ENCODE measurements at regions not wholly inside any gene's neighbourhood (a gene's known extent, or its start where the extent isn't known, plus 50 kb on each side); places are given as distances from the start of the nearest gene placed in this dataset.

DNA sequence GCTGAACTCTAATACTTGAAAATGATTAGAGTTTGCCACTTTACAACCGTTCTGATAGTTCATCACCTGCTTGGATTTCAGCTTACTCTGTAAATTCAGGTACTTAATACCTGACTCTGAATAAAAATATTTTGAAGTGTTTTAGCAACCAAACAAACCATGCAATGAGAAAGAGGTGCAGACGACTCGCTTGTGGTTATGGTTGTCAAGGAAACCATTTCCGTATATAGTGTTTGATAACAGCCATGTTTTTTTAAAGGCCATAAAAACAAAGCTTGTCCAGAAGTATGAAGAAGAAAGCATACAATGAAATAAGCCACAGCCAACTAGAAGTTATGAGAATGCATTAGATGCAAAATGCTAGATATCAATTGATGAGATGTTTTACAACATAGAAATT, 167.2 kb upstream of the HMCN1 start:
- TF ChIP-seq, protein P1, sequence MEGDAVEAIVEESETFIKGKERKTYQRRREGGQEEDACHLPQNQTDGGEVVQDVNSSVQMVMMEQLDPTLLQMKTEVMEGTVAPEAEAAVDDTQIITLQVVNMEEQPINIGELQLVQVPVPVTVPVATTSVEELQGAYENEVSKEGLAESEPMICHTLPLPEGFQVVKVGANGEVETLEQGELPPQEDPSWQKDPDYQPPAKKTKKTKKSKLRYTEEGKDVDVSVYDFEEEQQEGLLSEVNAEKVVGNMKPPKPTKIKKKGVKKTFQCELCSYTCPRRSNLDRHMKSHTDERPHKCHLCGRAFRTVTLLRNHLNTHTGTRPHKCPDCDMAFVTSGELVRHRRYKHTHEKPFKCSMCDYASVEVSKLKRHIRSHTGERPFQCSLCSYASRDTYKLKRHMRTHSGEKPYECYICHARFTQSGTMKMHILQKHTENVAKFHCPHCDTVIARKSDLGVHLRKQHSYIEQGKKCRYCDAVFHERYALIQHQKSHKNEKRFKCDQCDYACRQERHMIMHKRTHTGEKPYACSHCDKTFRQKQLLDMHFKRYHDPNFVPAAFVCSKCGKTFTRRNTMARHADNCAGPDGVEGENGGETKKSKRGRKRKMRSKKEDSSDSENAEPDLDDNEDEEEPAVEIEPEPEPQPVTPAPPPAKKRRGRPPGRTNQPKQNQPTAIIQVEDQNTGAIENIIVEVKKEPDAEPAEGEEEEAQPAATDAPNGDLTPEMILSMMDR (IDR thresholded peaks at IDR 0.05; ENCODE audit: insufficient read depth, low read depth, low read length), result no peak
- DNase-seq (ENCODE audit: low read depth), result no peak
- no peak overlapping the region for H3K4me3 ChIP-seq (ENCODE audit: low read depth, low read length)
- ChIA-PET CTCF (interaction anchor here (1.4 to 1.8 kb wide), 4 partner anchors 9 to 103 kb away, joined by 4 to 6 read pairs (median 4); no protein-coding TSS in a partner anchor), POLR2A (no interaction called here)
- no peaks in the 10 kb centered on the region for H3K36me3 ChIP-seq (ENCODE audit: control insufficient read depth, insufficient read depth, low read length)
- H3K27me3 ChIP-seq (ENCODE audit: control insufficient read depth, insufficient read depth, low read length), result no peaks in the 10 kb centered on the region

GRCh38 chr1:185565302-185565701, 168.9 kb upstream of the HMCN1 start:
- Histone ChIP-seq H3K4me3 (ENCODE audit: low read depth, low read length) (no peak overlapping the region), H3K36me3 (ENCODE audit: control insufficient read depth, insufficient read depth, low read length) (no peaks in the 10 kb centered on the region), H3K27me3 (ENCODE audit: control insufficient read depth, insufficient read depth, low read length) (no peaks in the 10 kb centered on the region)
- ChIA-PET CTCF (interaction anchor here (0.6 to 1.8 kb wide), 6 partner anchors 9 to 105 kb away, joined by 3 to 9 read pairs (median 4); no protein-coding TSS in a partner anchor), POLR2A (no interaction called here)
- DNase-seq (ENCODE audit: low read depth), result peak; percentile 73
- TF ChIP-seq, protein P1 (IDR thresholded peaks at IDR 0.05; ENCODE audit: insufficient read depth, low read depth, low read length), result no peak

DNA sequence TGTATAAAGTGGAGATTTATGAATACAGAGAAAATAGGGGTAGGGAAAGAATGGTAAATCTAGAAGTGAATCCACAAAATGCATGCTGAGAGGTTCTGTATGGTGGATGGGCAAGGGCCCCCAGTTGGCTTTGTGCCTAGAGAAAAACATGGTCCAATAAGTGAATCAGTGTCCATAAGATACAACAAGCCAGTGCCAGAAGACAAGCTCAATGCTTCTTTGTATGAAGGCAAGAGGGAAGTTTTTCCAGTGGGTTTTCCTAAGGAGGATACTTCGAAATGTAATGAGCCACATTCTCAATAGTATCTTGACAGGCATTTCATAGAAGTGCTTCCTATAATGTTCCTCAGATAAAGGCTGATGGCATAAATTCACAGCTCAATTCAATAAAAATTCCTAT, 169.4 kb upstream of the HMCN1 start:
- TF ChIP-seq, protein P1 (IDR thresholded peaks at IDR 0.05; ENCODE audit: insufficient read depth, low read depth, low read length), result no peak
- Histone ChIP-seq H3K36me3 (ENCODE audit: control insufficient read depth, insufficient read depth, low read length) (no peaks in the 10 kb centered on the region), H3K27me3 (ENCODE audit: control insufficient read depth, insufficient read depth, low read length) (no peaks in the 10 kb centered on the region), H3K4me3 (ENCODE audit: low read depth, low read length) (no peak overlapping the region)
- DNase-seq (ENCODE audit: low read depth), result no peak
- CTCF ChIA-PET, result interaction anchor here (0.7 to 1.6 kb wide), 2 partner anchors 10 to 105 kb away, joined by 3 to 9 read pairs; no protein-coding TSS in a partner anchor
- POLR2A ChIA-PET, result no interaction called here

GRCh38 chr1:185562461-185563359, 171.5 kb upstream of the HMCN1 start:
- no peak for DNase-seq (ENCODE audit: low read depth)
- ChIA-PET CTCF (interaction anchor here (0.7 kb wide), 1 partner anchor 32 kb away, joined by 3 read pairs; no protein-coding TSS in a partner anchor), POLR2A (no interaction called here)
- TF ChIP-seq, protein P1 (IDR thresholded peaks at IDR 0.05; ENCODE audit: insufficient read depth, low read depth, low read length), result no peak
- H3K27me3 ChIP-seq (ENCODE audit: control insufficient read depth, insufficient read depth, low read length), result no peaks in the 10 kb centered on the region
- no peak overlapping the region for H3K4me3 ChIP-seq (ENCODE audit: low read depth, low read length)
- H3K36me3 ChIP-seq (ENCODE audit: control insufficient read depth, insufficient read depth, low read length), result no peaks in the 10 kb centered on the region

GRCh38 chr1:185561629-185562028, 172.6 kb upstream of the HMCN1 start:
- TF ChIP-seq, protein P1 (IDR thresholded peaks at IDR 0.05; ENCODE audit: insufficient read depth, low read depth, low read length), result no peak
- CTCF ChIA-PET, result interaction anchor here (0.6 to 2.3 kb wide), 2 partner anchors 17 to 109 kb away, joined by 3 to 8 read pairs; no protein-coding TSS in a partner anchor
- peak; percentile 58 for DNase-seq (ENCODE audit: low read depth)
- Histone ChIP-seq H3K27me3 (ENCODE audit: control insufficient read depth, insufficient read depth, low read length) (no peaks in the 10 kb centered on the region), H3K4me3 (ENCODE audit: low read depth, low read length) (no peak overlapping the region), H3K36me3 (ENCODE audit: control insufficient read depth, insufficient read depth, low read length) (no peaks in the 10 kb centered on the region)
- POLR2A ChIA-PET, result no interaction called here

Data from BJ (cell line).